Keratinocyte (primary cell): ENCODE measurements at regions not wholly inside any gene's neighbourhood (a gene's known extent, or its start where the extent isn't known, plus 50 kb on each side); places are given as distances from the start of the nearest gene placed in this dataset.
A peak's percentile ranks its signal among the peaks of the same experiment; 100 is the strongest.
"Not testable (repeated sequence)": the region's sequence is repeated elsewhere in the genome, so short reads cannot be mapped to it uniquely, and the experiment has no call there.

Experiments used
- DNase-seq: peaks from one replicate; pipeline ENCODE4 v3.0.0-alpha.2; 2011; ENCODE audit warnings: low read depth, missing footprints, low spot score
- FAIRE-seq: peaks from 2 replicates; lab custom pipeline; 2011; peaks lifted over from hg19 to GRCh38; lab: Jason Lieb, UNC
- H2AFZ ChIP-seq: 2 replicates; pipeline ENCODE4 v1.6.0; 2012; ENCODE audit warnings: low read length, control low read depth, inconsistent platforms; ENCODE audit not compliant: control insufficient read depth
- H3K27ac ChIP-seq: 2 replicates; pipeline ENCODE4 v1.5.1; 2011; ENCODE audit warnings: low read length; ENCODE audit not compliant: control insufficient read depth, insufficient read depth
- H3K27me3 ChIP-seq: 3 replicates; pipeline ENCODE4 v1.6.0; 2011; ENCODE audit warnings: low read length; ENCODE audit not compliant: control insufficient read depth, insufficient read depth; ENCODE audit errors: extremely low read depth
- H3K36me3 ChIP-seq, 2 experiments: 2 replicates in 1 of 2; 3 replicates in 1 of 2; pipeline ENCODE4 v1.5.1; 2011; ENCODE audit warnings: low read length in 2 of 2, mild to moderate bottlenecking in 1 of 2; ENCODE audit not compliant: control insufficient read depth in 2 of 2, insufficient read depth in 2 of 2; ENCODE audit errors: extremely low read depth in 1 of 2
- H3K4me1 ChIP-seq: 3 replicates; pipeline ENCODE4 v1.5.1; 2011; ENCODE audit warnings: low read length; ENCODE audit not compliant: control insufficient read depth, insufficient read depth; ENCODE audit errors: extremely low read depth
- H3K4me2 ChIP-seq: 3 replicates; pipeline ENCODE4 v1.6.0; 2011; ENCODE audit warnings: low read depth, low read length; ENCODE audit not compliant: control insufficient read depth, insufficient read depth; ENCODE audit errors: extremely low read depth
- H3K4me3 ChIP-seq, 3 experiments: fragments of 200-600 bp in 1 of 3; sonication (generic) in 1 of 3; 2 replicates in 2 of 3; 3 replicates in 1 of 3; pipeline ENCODE4 v1.5.1; 2011 to 2016; ENCODE audit warnings: low read length in 3 of 3, mild to moderate bottlenecking in 3 of 3, control low read depth in 2 of 3, inconsistent platforms in 1 of 3, low read depth in 1 of 3, mixed read lengths in 1 of 3, mixed run types in 1 of 3, moderate library complexity in 1 of 3; ENCODE audit not compliant: control insufficient read depth in 2 of 3, insufficient read depth in 2 of 3; ENCODE audit errors: extremely low read depth in 1 of 3
- H3K79me2 ChIP-seq: 2 replicates; pipeline ENCODE4 v1.6.0; 2012; ENCODE audit warnings: low read length; ENCODE audit not compliant: control insufficient read depth, insufficient read depth
- H3K9ac ChIP-seq: 3 replicates; pipeline ENCODE4 v1.6.0; 2011; ENCODE audit warnings: low read length; ENCODE audit not compliant: control insufficient read depth, insufficient read depth; ENCODE audit errors: extremely low read depth
- H3K9me1 ChIP-seq: 3 replicates; pipeline ENCODE4 v1.6.0; 2011; ENCODE audit warnings: low read length; ENCODE audit not compliant: control insufficient read depth, insufficient read depth; ENCODE audit errors: extremely low read depth
- H3K9me3 ChIP-seq: 2 replicates; pipeline ENCODE4 v1.5.1; 2012; ENCODE audit warnings: low read depth, low read length; ENCODE audit not compliant: control insufficient read depth
- H4K20me1 ChIP-seq: 3 replicates; pipeline ENCODE4 v1.6.0; 2011; ENCODE audit warnings: low read length; ENCODE audit not compliant: control insufficient read depth, insufficient read depth; ENCODE audit errors: extremely low read depth
- EZH2 ChIP-seq: IDR thresholded peaks from one replicate; pipeline ENCODE4 v1.6.1; 2012; ENCODE audit warnings: inconsistent platforms, mild to moderate bottlenecking, low read length, moderate library complexity
- dilution Hi-C: fragments of 300-500 bp; cut with MboI; formaldehyde crosslinking; loops from one replicate; pipeline ENCODE4 v1.7.0; 2020; ENCODE audit warnings: low sequenced_read_pairs; ENCODE audit not compliant: extremely low pct_ligation_motif_present
- TF ChIP-seq, protein P1 (sequence below), 3 experiments: IDR thresholded peaks in 1 of 3; conservative IDR thresholded peaks in 1 of 3; optimal IDR thresholded peaks in 1 of 3; 2 replicates in 2 of 3; 3 replicates in 1 of 3; pipeline versions ENCODE3 to v1.5.1; 2011; ENCODE audit warnings: low read length in 3 of 3, mild to moderate bottlenecking in 3 of 3, moderate library complexity in 2 of 3, control low read depth in 1 of 3, inconsistent platforms in 1 of 3; ENCODE audit not compliant: insufficient read depth in 2 of 3; ENCODE audit errors: extremely low read depth in 1 of 3

DNA sequence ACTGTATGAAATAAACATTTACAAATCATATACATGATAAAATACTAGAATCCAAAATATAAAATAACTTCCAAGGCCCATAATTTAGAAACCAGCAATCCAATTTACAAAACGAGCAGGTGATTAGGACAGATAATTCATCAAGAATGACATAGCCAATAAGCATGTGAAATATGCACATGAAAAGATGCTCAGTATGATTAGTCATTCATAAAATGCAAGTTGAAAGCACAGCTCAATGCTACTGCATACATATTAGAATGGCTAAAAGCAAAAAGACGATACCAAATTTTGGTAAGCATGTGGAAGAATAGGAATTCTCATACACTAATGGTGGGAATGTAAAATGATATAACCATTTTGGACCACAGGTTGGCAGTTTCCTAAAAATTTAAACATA, 837.2 kb upstream of the MIR17HG start:
- peak; percentile 36 for FAIRE-seq

DNA sequence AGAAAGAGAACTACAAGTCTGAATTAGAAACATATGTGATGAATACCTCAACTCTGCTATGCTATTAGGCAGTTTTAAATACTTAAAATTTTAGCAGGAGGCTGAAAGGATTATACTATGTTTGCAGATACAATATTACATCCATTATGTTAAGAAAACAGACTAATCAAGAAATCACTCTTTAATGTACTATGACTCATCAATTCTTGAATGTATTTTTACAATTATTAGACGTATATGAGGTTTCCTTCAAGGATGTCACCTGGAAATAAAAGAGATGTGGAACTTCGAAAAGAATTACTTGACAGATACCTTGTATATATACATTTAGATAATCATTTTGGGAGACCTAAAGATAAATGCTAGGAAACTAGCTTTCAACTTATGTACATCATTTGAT, 835.6 kb upstream of the MIR17HG start:
- DNase-seq = no peak
- no peaks in the 10 kb centered on the region for H3K79me2 ChIP-seq
- no peak for TF ChIP-seq EZH2
- TF ChIP-seq, protein P1, sequence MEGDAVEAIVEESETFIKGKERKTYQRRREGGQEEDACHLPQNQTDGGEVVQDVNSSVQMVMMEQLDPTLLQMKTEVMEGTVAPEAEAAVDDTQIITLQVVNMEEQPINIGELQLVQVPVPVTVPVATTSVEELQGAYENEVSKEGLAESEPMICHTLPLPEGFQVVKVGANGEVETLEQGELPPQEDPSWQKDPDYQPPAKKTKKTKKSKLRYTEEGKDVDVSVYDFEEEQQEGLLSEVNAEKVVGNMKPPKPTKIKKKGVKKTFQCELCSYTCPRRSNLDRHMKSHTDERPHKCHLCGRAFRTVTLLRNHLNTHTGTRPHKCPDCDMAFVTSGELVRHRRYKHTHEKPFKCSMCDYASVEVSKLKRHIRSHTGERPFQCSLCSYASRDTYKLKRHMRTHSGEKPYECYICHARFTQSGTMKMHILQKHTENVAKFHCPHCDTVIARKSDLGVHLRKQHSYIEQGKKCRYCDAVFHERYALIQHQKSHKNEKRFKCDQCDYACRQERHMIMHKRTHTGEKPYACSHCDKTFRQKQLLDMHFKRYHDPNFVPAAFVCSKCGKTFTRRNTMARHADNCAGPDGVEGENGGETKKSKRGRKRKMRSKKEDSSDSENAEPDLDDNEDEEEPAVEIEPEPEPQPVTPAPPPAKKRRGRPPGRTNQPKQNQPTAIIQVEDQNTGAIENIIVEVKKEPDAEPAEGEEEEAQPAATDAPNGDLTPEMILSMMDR (optimal IDR thresholded peaks at IDR 0.05 in 1 of 3, IDR thresholded peaks at IDR 0.05 in 1 of 3, conservative IDR thresholded peaks at IDR 0.05 in 1 of 3; ENCODE audit: extremely low read depth in 1 of 3, insufficient read depth in 2 of 3, low read length in 3 of 3) = no peak
- H3K36me3 ChIP-seq = no peaks in the 10 kb centered on the region
- H3K9ac ChIP-seq = no peak overlapping the region
- no peak overlapping the region for H3K4me3 ChIP-seq
- H3K4me2 ChIP-seq = no peak overlapping the region
- no peaks in the 10 kb centered on the region for H4K20me1 ChIP-seq
- no peak overlapping the region for H2AFZ ChIP-seq
- H3K9me1 ChIP-seq = no peaks in the 10 kb centered on the region
- H3K4me1 ChIP-seq = no peaks in the 10 kb centered on the region
- no peak overlapping the region for H3K27ac ChIP-seq
- dilution Hi-C loops = no loop called here
- H3K9me3 ChIP-seq = no peaks in the 10 kb centered on the region
- no peak for FAIRE-seq
- no peaks in the 10 kb centered on the region for H3K27me3 ChIP-seq

More for the DNA sequence above, 837.2 kb upstream of the MIR17HG start:
- Histone ChIP-seq H3K36me3 (no peaks in the 10 kb centered on the region), H3K4me3 (no peak overlapping the region), H3K4me1 (no peaks in the 10 kb centered on the region), H4K20me1 (no peaks in the 10 kb centered on the region), H3K9me1 (no peaks in the 10 kb centered on the region), H3K27me3 (no peaks in the 10 kb centered on the region), H3K4me2 (no peak overlapping the region), H3K27ac (no peak overlapping the region), H3K9ac (no peak overlapping the region), H2AFZ (no peak overlapping the region), H3K9me3 (no peaks in the 10 kb centered on the region), H3K79me2 (no peaks in the 10 kb centered on the region)
- DNase-seq = no peak
- dilution Hi-C loops = no loop called here
- TF ChIP-seq, protein P1 (optimal IDR thresholded peaks at IDR 0.05 in 1 of 3, IDR thresholded peaks at IDR 0.05 in 1 of 3, conservative IDR thresholded peaks at IDR 0.05 in 1 of 3; ENCODE audit: extremely low read depth in 1 of 3, insufficient read depth in 2 of 3, low read length in 3 of 3) = no peak

GRCh38 chr13:90514712-90515111, 832.8 kb upstream of the MIR17HG start:
- H3K9me1 ChIP-seq, dilution Hi-C loops, H3K27ac ChIP-seq, H3K4me1 ChIP-seq, DNase-seq, H3K79me2 ChIP-seq, H2AFZ ChIP-seq, H3K36me3 ChIP-seq, H3K9me3 ChIP-seq, FAIRE-seq, H3K4me3 ChIP-seq, H3K4me2 ChIP-seq, H3K27me3 ChIP-seq, H4K20me1 ChIP-seq, H3K9ac ChIP-seq: not testable (repeated sequence)
